ENCODE measurements at regions not wholly inside any gene's neighbourhood (a gene's known extent, or its start where the extent isn't known, plus 50 kb on each side); places are given as distances from the start of the nearest gene placed in this dataset.

- Histone ChIP-seq H3K36me3 (ENCODE audit: control insufficient read depth, insufficient read depth, low read length) (no peaks in the 10 kb centered on the region), H3K4me2 (ENCODE audit: extremely low read depth, insufficient read depth, low read length) (no peak overlapping the region), H3K27ac (ENCODE audit: insufficient read depth, low read length) (no peak overlapping the region), H3K9me3 (ENCODE audit: control insufficient read depth, insufficient read depth, low read depth, low read length) (no peaks in the 10 kb centered on the region), H2AFZ (ENCODE audit: low read length) (no peak overlapping the region), H3K9ac (ENCODE audit: insufficient read depth, low read length) (no peak overlapping the region), H3K4me1 (ENCODE audit: control insufficient read depth, extremely low read depth, insufficient read depth, low read length) (no peaks in the 10 kb centered on the region), H3K79me2 (ENCODE audit: control insufficient read depth, insufficient read depth, low read length) (no peaks in the 10 kb centered on the region), H3K4me3 (replicated peaks in 1 of 4; ENCODE audit: control extremely low read depth in 1 of 4, insufficient read depth in 1 of 4, low read depth in 3 of 4, low read length in 4 of 4) (no peak overlapping the region), H3K27me3 (ENCODE audit: control insufficient read depth, insufficient read depth, low read length) (peaks cover 6% of the 10 kb centered on the region), H4K20me1 (ENCODE audit: control insufficient read depth, extremely low read depth, insufficient read depth, low read length) (no peaks in the 10 kb centered on the region)
- no peak for DNase-seq (ENCODE audit: low read depth in 2 of 2)
- no peak for TF ChIP-seq CTCF (conservative IDR thresholded peaks at IDR 0.05 in 1 of 2, IDR thresholded peaks at IDR 0.05 in 1 of 2; ENCODE audit: low read depth in 1 of 2, low read length in 2 of 2)
- no peak for TF ChIP-seq EZH2 (IDR thresholded peaks at IDR 0.05; ENCODE audit: low read length, missing control alignments)
These were observed 90.5 kb upstream of the ABCC4 start for GRCh38 chr13:95391785-95392184.

GRCh38 chr13:95392597-95392996 is 91.3 kb upstream of the ABCC4 start:
- H4K20me1 ChIP-seq (ENCODE audit: control insufficient read depth, extremely low read depth, insufficient read depth, low read length) = no peaks in the 10 kb centered on the region
- no peak for TF ChIP-seq EZH2 (IDR thresholded peaks at IDR 0.05; ENCODE audit: low read length, missing control alignments)
- no peak for TF ChIP-seq CTCF (conservative IDR thresholded peaks at IDR 0.05 in 1 of 2, IDR thresholded peaks at IDR 0.05 in 1 of 2; ENCODE audit: low read depth in 1 of 2, low read length in 2 of 2)
- no peak overlapping the region for H3K27ac ChIP-seq (ENCODE audit: insufficient read depth, low read length)
- no peak overlapping the region for H3K9ac ChIP-seq (ENCODE audit: insufficient read depth, low read length)
- no peaks in the 10 kb centered on the region for H3K79me2 ChIP-seq (ENCODE audit: control insufficient read depth, insufficient read depth, low read length)
- DNase-seq (ENCODE audit: low read depth in 2 of 2) = no peak
- H3K4me3 ChIP-seq (replicated peaks in 1 of 4; ENCODE audit: control extremely low read depth in 1 of 4, insufficient read depth in 1 of 4, low read depth in 3 of 4, low read length in 4 of 4) = no peak overlapping the region
- H2AFZ ChIP-seq (ENCODE audit: low read length) = no peak overlapping the region
- no peaks in the 10 kb centered on the region for H3K36me3 ChIP-seq (ENCODE audit: control insufficient read depth, insufficient read depth, low read length)
- no peak overlapping the region for H3K4me2 ChIP-seq (ENCODE audit: extremely low read depth, insufficient read depth, low read length)
- peaks cover 6% of the 10 kb centered on the region for H3K27me3 ChIP-seq (ENCODE audit: control insufficient read depth, insufficient read depth, low read length)
- H3K9me3 ChIP-seq (ENCODE audit: control insufficient read depth, insufficient read depth, low read depth, low read length) = no peaks in the 10 kb centered on the region
- H3K4me1 ChIP-seq (ENCODE audit: control insufficient read depth, extremely low read depth, insufficient read depth, low read length) = no peaks in the 10 kb centered on the region

DNA sequence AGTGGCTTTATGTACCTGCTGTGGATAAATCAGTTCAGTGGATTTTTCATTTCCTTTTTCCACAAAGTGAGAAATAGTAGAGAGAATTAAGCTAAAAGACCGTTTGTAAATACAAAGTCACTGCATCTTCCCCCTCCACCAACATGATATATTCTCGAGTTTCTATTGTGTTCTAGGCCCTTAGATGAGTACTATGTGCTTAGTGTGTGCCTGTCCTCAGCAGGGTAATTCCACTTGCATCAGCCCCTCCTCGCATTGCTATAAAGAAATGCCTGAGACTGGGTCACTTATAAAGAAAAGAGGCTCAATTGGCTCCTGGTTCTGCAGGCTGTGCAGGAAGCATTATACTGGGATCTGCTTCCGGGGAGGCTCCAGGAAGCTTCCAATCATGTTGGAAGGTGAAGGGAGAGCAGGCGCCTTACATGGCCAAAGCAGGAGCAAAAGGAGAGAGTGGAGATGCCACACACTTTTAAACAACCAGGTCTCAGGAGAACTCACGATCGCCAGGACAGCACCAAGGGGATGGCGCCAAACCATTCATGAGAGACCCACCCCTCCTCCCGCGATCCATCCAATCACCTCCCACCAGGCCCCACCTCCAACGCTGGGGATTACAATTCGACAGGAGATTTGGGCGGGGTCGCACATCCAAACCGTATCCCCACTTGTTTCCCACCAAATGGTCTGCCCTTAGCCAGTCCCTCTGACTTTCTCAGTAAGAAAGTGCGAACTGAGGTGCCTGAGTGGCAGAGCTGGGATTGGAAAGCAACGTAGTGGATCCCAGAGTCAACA is 102.3 kb upstream of the ABCC4 start:
- Histone ChIP-seq H3K9ac (ENCODE audit: insufficient read depth, low read length) (no peak overlapping the region), H4K20me1 (ENCODE audit: control insufficient read depth, extremely low read depth, insufficient read depth, low read length) (no peaks in the 10 kb centered on the region), H3K36me3 (ENCODE audit: control insufficient read depth, insufficient read depth, low read length) (no peaks in the 10 kb centered on the region), H3K79me2 (ENCODE audit: control insufficient read depth, insufficient read depth, low read length) (no peaks in the 10 kb centered on the region), H3K4me1 (ENCODE audit: control insufficient read depth, extremely low read depth, insufficient read depth, low read length) (no peaks in the 10 kb centered on the region), H3K27ac (ENCODE audit: insufficient read depth, low read length) (no peak overlapping the region), H3K9me3 (ENCODE audit: control insufficient read depth, insufficient read depth, low read depth, low read length) (no peaks in the 10 kb centered on the region), H3K4me2 (ENCODE audit: extremely low read depth, insufficient read depth, low read length) (peak overlapping the region; percentile 82), H3K27me3 (ENCODE audit: control insufficient read depth, insufficient read depth, low read length) (no peaks in the 10 kb centered on the region), H2AFZ (ENCODE audit: low read length) (peak overlapping the region; percentile 86), H3K4me3 (replicated peaks in 1 of 4; ENCODE audit: control extremely low read depth in 1 of 4, insufficient read depth in 1 of 4, low read depth in 3 of 4, low read length in 4 of 4) (peak overlapping the region; percentile 21 to 56 (median 48))
- TF ChIP-seq CTCF (conservative IDR thresholded peaks at IDR 0.05 in 1 of 2, IDR thresholded peaks at IDR 0.05 in 1 of 2; ENCODE audit: low read depth in 1 of 2, low read length in 2 of 2) (no peak), EZH2 (IDR thresholded peaks at IDR 0.05; ENCODE audit: low read length, missing control alignments) (no peak)
- peak in 1 of 2 donors; percentile 6 for DNase-seq (ENCODE audit: low read depth in 2 of 2)
